ENCODE measurements at regions not wholly inside any gene's neighbourhood (a gene's known extent, or its start where the extent isn't known, plus 50 kb on each side); places are given as distances from the start of the nearest gene placed in this dataset.

GRCh38 chr7:10685040-10685439 is 288.6 kb upstream of the PHF14 start:
- Histone ChIP-seq H3K27me3 (ENCODE audit: insufficient read depth, low read length) (no peaks in the 10 kb centered on the region), H3K36me3 (ENCODE audit: insufficient read depth, low read length) (no peaks in the 10 kb centered on the region), H3K27ac (ENCODE audit: low read depth, low read length) (no peak overlapping the region), H3K4me1 (ENCODE audit: insufficient read depth, low read length) (no peaks in the 10 kb centered on the region), H3K4me3 (ENCODE audit: insufficient read depth, low read depth, low read length) (no peak overlapping the region), H3K9me3 (ENCODE audit: insufficient read depth, low read depth, low read length) (no peaks in the 10 kb centered on the region), H4K20me1 (ENCODE audit: insufficient read depth, low read length) (no peaks in the 10 kb centered on the region), H3K79me2 (ENCODE audit: insufficient read depth, low read length) (no peaks in the 10 kb centered on the region), H3K9ac (ENCODE audit: low read length) (no peak overlapping the region), H3K4me2 (ENCODE audit: low read length) (no peak overlapping the region), H2AFZ (ENCODE audit: low read depth, low read length) (no peak overlapping the region)
- no peak for FAIRE-seq
- H3K4me3 Mint-ChIP-seq (ENCODE audit: unreplicated experiment), result no peak overlapping the region
- DNase-seq (ENCODE audit: low read depth), result no peak
- no peak for TF ChIP-seq EZH2 (IDR thresholded peaks at IDR 0.05; ENCODE audit: insufficient read depth, low read length)
- no peak for TF ChIP-seq CTCF (IDR thresholded peaks at IDR 0.05; ENCODE audit: insufficient read depth, low read depth, low read length)
- H3K27ac Mint-ChIP-seq (ENCODE audit: unreplicated experiment), result no peak overlapping the region
- no peaks in the 10 kb centered on the region for H3K36me3 Mint-ChIP-seq (ENCODE audit: low read depth, unreplicated experiment)
- no peaks in the 10 kb centered on the region for H3K27me3 Mint-ChIP-seq (ENCODE audit: low read depth, unreplicated experiment)
- no peaks in the 10 kb centered on the region for H3K9me3 Mint-ChIP-seq (ENCODE audit: unreplicated experiment)
- no peaks in the 10 kb centered on the region for H3K4me1 Mint-ChIP-seq (ENCODE audit: low read depth, unreplicated experiment)

- Mint-ChIP-seq H3K9me3 (ENCODE audit: unreplicated experiment) (peaks cover 2% of the 10 kb centered on the region), H3K27me3 (ENCODE audit: low read depth, unreplicated experiment) (no peaks in the 10 kb centered on the region), H3K4me1 (ENCODE audit: low read depth, unreplicated experiment) (no peaks in the 10 kb centered on the region), H3K36me3 (ENCODE audit: low read depth, unreplicated experiment) (no peaks in the 10 kb centered on the region), H3K27ac (ENCODE audit: unreplicated experiment) (no peak overlapping the region), H3K4me3 (ENCODE audit: unreplicated experiment) (no peak overlapping the region)
- Histone ChIP-seq H3K4me3 (ENCODE audit: insufficient read depth, low read depth, low read length) (no peak overlapping the region), H2AFZ (ENCODE audit: low read depth, low read length) (no peak overlapping the region), H3K9me3 (ENCODE audit: insufficient read depth, low read depth, low read length) (no peaks in the 10 kb centered on the region), H3K27ac (ENCODE audit: low read depth, low read length) (no peak overlapping the region), H3K36me3 (ENCODE audit: insufficient read depth, low read length) (no peaks in the 10 kb centered on the region), H4K20me1 (ENCODE audit: insufficient read depth, low read length) (no peaks in the 10 kb centered on the region), H3K79me2 (ENCODE audit: insufficient read depth, low read length) (no peaks in the 10 kb centered on the region), H3K4me1 (ENCODE audit: insufficient read depth, low read length) (no peaks in the 10 kb centered on the region), H3K27me3 (ENCODE audit: insufficient read depth, low read length) (no peaks in the 10 kb centered on the region), H3K4me2 (ENCODE audit: low read length) (no peak overlapping the region), H3K9ac (ENCODE audit: low read length) (no peak overlapping the region)
- no peak for TF ChIP-seq EZH2 (IDR thresholded peaks at IDR 0.05; ENCODE audit: insufficient read depth, low read length)
- no peak for TF ChIP-seq CTCF (IDR thresholded peaks at IDR 0.05; ENCODE audit: insufficient read depth, low read depth, low read length)
- no peak for DNase-seq (ENCODE audit: low read depth)
- no peak for FAIRE-seq
Measured at GRCh38 chr7:10688544-10688943, 285.1 kb upstream of the PHF14 start.

GRCh38 chr7:10696064-10696463 is 277.6 kb upstream of the PHF14 start:
- Mint-ChIP-seq H3K36me3 (ENCODE audit: low read depth, unreplicated experiment) (no peaks in the 10 kb centered on the region), H3K27me3 (ENCODE audit: low read depth, unreplicated experiment) (no peaks in the 10 kb centered on the region), H3K9me3 (ENCODE audit: unreplicated experiment) (peaks cover 3% of the 10 kb centered on the region), H3K27ac (ENCODE audit: unreplicated experiment) (no peak overlapping the region), H3K4me1 (ENCODE audit: low read depth, unreplicated experiment) (no peaks in the 10 kb centered on the region), H3K4me3 (ENCODE audit: unreplicated experiment) (no peak overlapping the region)
- Histone ChIP-seq H3K79me2 (ENCODE audit: insufficient read depth, low read length) (no peaks in the 10 kb centered on the region), H3K4me1 (ENCODE audit: insufficient read depth, low read length) (no peaks in the 10 kb centered on the region), H3K36me3 (ENCODE audit: insufficient read depth, low read length) (no peaks in the 10 kb centered on the region), H3K9me3 (ENCODE audit: insufficient read depth, low read depth, low read length) (no peaks in the 10 kb centered on the region), H3K9ac (ENCODE audit: low read length) (no peak overlapping the region), H4K20me1 (ENCODE audit: insufficient read depth, low read length) (no peaks in the 10 kb centered on the region), H3K27ac (ENCODE audit: low read depth, low read length) (no peak overlapping the region), H3K4me3 (ENCODE audit: insufficient read depth, low read depth, low read length) (no peak overlapping the region), H3K27me3 (ENCODE audit: insufficient read depth, low read length) (no peaks in the 10 kb centered on the region), H2AFZ (ENCODE audit: low read depth, low read length) (no peak overlapping the region), H3K4me2 (ENCODE audit: low read length) (no peak overlapping the region)
- TF ChIP-seq EZH2 (IDR thresholded peaks at IDR 0.05; ENCODE audit: insufficient read depth, low read length), result no peak
- TF ChIP-seq CTCF (IDR thresholded peaks at IDR 0.05; ENCODE audit: insufficient read depth, low read depth, low read length), result no peak
- no peak for DNase-seq (ENCODE audit: low read depth)
- FAIRE-seq, result no peak

Data from astrocyte (in vitro differentiated cells and primary cell).